Thoracic aorta (tissue), 2 donors: ENCODE measurements at regions not wholly inside any gene's neighbourhood (a gene's known extent, or its start where the extent isn't known, plus 50 kb on each side); places are given as distances from the start of the nearest gene placed in this dataset.

ENCODE experiments used
- ATAC-seq: fragments of 150-250 bp; one replicate; pipeline ENCODE4 v1.8.0; 2017; ENCODE audit warnings: low read depth; ENCODE audit not compliant: insufficient number of reproducible peaks, low FRiP score
- DNase-seq: peaks from one replicate; pipeline ENCODE4 v3.0.0-alpha.2; 2020; ENCODE audit warnings: low spot score
- H3K27ac ChIP-seq, 2 donors: fragments of 200-600 bp; sonication (generic); 1 replicate in 1 of 2; 2 replicates in 1 of 2; pipeline ENCODE4 v1.5.1; 2016; ENCODE audit warnings: mild to moderate bottlenecking in 2 of 2, moderate library complexity in 2 of 2
- H3K27me3 ChIP-seq: fragments of 200-600 bp; sonication (generic); replicated peaks from 2 replicates; pipeline ENCODE4 v1.6.0; 2016; ENCODE audit warnings: mild to moderate bottlenecking; ENCODE audit not compliant: insufficient read depth
- H3K36me3 ChIP-seq: fragments of 200-600 bp; sonication (generic); one replicate; pipeline ENCODE4 v1.5.1; 2016
- H3K4me1 ChIP-seq, 2 donors: fragments of 200-600 bp; sonication (generic); 1 replicate in 1 of 2; 2 replicates in 1 of 2; pipeline versions ENCODE4 v1.5.1 to v1.6.0; 2016; ENCODE audit warnings: low read depth in 2 of 2, mild to moderate bottlenecking in 1 of 2; ENCODE audit not compliant: control insufficient read depth in 1 of 2
- H3K4me3 ChIP-seq: fragments of 200-600 bp; sonication (generic); 2 replicates; pipeline ENCODE4 v1.5.1; 2016; ENCODE audit warnings: mild to moderate bottlenecking
- H3K9me3 ChIP-seq: fragments of 200-600 bp; sonication (generic); 2 replicates; pipeline ENCODE4 v1.5.1; 2016
- CTCF ChIP-seq: fragments of 200-600 bp; sonication (generic); IDR thresholded peaks from one replicate; pipeline ENCODE4 v1.5.1; 2019; ENCODE audit warnings: antibody characterized with exemption

GRCh38 chr3:81416812-81417211 lies 344.6 kb downstream of the GBE1 start:
- Histone ChIP-seq H3K4me1 (no peaks in the 10 kb centered on the region), H3K27ac (no peak overlapping the region), H3K27me3 (no peaks in the 10 kb centered on the region), H3K9me3 (no peaks in the 10 kb centered on the region), H3K36me3 (no peaks in the 10 kb centered on the region), H3K4me3 (no peak overlapping the region)
- TF ChIP-seq CTCF: no peak
- no peak for ATAC-seq
- no peak for DNase-seq

GRCh38 chr3:81406318-81406717 lies 355.1 kb downstream of the GBE1 start:
- Histone ChIP-seq H3K27me3 (no peaks in the 10 kb centered on the region), H3K4me3 (no peak overlapping the region), H3K4me1 (no peaks in the 10 kb centered on the region), H3K36me3 (no peaks in the 10 kb centered on the region), H3K9me3 (no peaks in the 10 kb centered on the region), H3K27ac (no peak overlapping the region)
- DNase-seq (no peak), ATAC-seq (no peak)
- TF ChIP-seq CTCF: no peak

DNA sequence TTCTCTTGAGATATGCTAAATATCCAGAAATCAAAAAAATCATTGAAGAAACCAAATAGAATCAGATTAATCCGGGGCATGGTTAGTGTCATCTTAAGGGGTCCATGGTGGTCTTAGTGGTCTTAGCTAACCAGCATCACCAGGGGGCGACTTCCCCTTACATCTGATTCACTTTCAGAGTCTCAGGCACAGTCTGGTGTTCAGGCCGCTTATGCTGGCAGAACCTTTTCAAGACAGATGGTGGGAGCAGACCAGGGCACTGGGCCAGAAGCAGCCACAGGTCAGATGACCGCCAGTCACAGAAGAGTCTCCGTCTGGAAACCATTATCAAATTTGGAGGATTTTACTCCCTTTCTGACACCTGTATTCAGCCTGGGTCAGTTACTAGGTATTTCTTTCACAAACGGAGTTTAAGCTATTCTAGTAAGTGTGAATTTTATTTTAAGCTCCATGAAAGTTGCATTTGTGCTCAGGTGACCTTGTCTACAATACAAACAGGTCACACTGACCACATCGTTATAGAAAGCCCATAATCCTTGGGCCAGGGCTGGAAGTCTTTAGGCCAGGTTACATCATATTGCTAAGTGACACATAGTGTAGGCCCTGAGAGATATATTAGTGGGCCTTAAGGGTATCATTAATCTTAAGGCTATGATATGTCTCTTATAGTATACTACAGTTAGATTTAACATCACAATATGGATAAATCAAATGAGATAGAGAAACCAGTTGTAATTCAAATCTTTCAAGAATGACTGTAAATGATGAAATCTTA lies 365.5 kb downstream of the GBE1 start:
- H3K27ac ChIP-seq: no peak overlapping the region
- no peaks in the 10 kb centered on the region for H3K36me3 ChIP-seq
- H3K4me3 ChIP-seq: no peak overlapping the region
- no peak for ATAC-seq
- no peaks in the 10 kb centered on the region for H3K4me1 ChIP-seq
- H3K27me3 ChIP-seq: no peaks in the 10 kb centered on the region
- H3K9me3 ChIP-seq: no peaks in the 10 kb centered on the region
- DNase-seq: no peak
- no peak for TF ChIP-seq CTCF

DNA sequence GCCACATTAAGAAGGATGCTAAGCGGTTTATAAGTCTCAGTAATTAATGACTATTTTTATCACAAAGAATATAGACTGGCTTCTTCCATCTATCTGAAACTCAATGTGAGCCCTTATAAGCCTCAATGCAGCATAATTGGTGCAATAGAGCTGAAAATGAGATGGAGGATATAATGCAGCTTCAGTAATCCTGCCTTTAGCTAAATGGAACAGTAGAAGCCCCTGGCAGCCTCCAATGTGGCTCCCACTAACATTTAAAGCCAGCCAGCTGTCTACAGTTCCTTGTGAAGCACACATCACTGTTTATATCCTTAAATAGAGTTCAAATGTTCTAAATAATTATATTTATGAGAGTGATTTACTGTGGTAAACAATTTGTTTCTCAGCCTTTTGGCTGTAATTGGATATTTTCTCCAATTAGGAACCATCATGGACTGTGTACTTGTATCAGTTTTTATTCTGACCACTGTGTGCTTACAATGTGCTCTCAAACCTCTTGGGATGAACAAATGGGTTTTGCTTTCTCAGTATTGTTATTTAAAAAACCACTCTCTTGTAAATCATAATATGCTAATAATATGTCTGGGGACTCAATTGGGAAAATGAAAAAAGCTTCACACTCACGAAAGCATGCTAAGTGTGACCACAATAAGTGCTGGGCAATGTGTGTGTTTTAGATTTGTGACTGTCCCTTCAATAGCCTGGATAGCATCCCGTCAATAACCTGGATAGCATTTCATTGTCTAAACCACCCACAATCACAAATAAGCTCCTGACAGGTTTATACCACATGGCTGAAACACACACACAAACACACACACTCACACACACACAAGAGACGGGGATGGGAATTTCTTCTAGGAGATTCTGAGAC lies 366.6 kb downstream of the GBE1 start:
- H3K27ac ChIP-seq: no peak overlapping the region
- TF ChIP-seq CTCF: no peak
- DNase-seq (no peak), ATAC-seq (no peak)
- H3K4me1 ChIP-seq: no peaks in the 10 kb centered on the region
- no peaks in the 10 kb centered on the region for H3K9me3 ChIP-seq
- no peak overlapping the region for H3K4me3 ChIP-seq
- H3K36me3 ChIP-seq: no peaks in the 10 kb centered on the region
- no peaks in the 10 kb centered on the region for H3K27me3 ChIP-seq

- TF ChIP-seq CTCF: no peak
Measured at GRCh38 chr3:81393251-81393650, 368.2 kb downstream of the GBE1 start.

More at GRCh38 chr3:81393251-81393650, 368.2 kb downstream of the GBE1 start:
- Histone ChIP-seq H3K4me1 (no peaks in the 10 kb centered on the region), H3K27ac (no peak overlapping the region), H3K36me3 (no peaks in the 10 kb centered on the region), H3K4me3 (no peak overlapping the region), H3K27me3 (no peaks in the 10 kb centered on the region), H3K9me3 (no peaks in the 10 kb centered on the region)
- DNase-seq (no peak), ATAC-seq (no peak)
